HepG2 (cell line): ENCODE measurements at regions not wholly inside any gene's neighbourhood (a gene's known extent, or its start where the extent isn't known, plus 50 kb on each side); places are given as distances from the start of the nearest gene placed in this dataset.

Experiments used
- FOXM1 ChIP-seq: sonication (generic); formaldehyde crosslinking; IDR thresholded peaks from 2 replicates; pipeline ENCODE4 v1.5.0; 2020; ENCODE audit warnings: missing genetic modification reagents
- GLI4 ChIP-seq: sonication (generic); formaldehyde crosslinking; IDR thresholded peaks from 2 replicates; pipeline ENCODE4 v1.5.1; 2020; ENCODE audit warnings: missing genetic modification reagents, mild to moderate bottlenecking, moderate library complexity, borderline replicate concordance
- HINFP ChIP-seq: sonication (generic); formaldehyde crosslinking; IDR thresholded peaks from 2 replicates; pipeline ENCODE4 v1.4.0; 2020; ENCODE audit warnings: low read depth, mild to moderate bottlenecking, missing genetic modification reagents
- HNF1A ChIP-seq, 2 experiments: sonication (generic) in 1 of 2; formaldehyde crosslinking in 1 of 2; IDR thresholded peaks; 2 replicates each; pipeline versions ENCODE4 v1.4.0 to v1.6.1; 2016 to 2020; ENCODE audit warnings: borderline replicate concordance in 1 of 2, low read depth in 1 of 2, mild to moderate bottlenecking in 1 of 2, missing genetic modification reagents in 1 of 2
- KDM1A ChIP-seq: IDR thresholded peaks from 2 replicates; pipeline ENCODE4 v1.6.1; 2016; ENCODE audit warnings: missing compliant biosample characterization
- KLF6 ChIP-seq: IDR thresholded peaks from 2 replicates; pipeline ENCODE4 v1.8.0; 2016; ENCODE audit warnings: missing biosample characterization, missing genetic modification reagents
- KMT2A ChIP-seq: sonication (generic); formaldehyde crosslinking; IDR thresholded peaks from 2 replicates; pipeline ENCODE4 v1.4.0; 2020; ENCODE audit warnings: missing genetic modification reagents
- MBNL3 ChIP-seq: fragments of 250-450 bp; sonication (Bioruptor Pico); conservative IDR thresholded peaks from 2 replicates; pipeline ENCODE4 v1.8.0; 2022; ENCODE audit warnings: mild to moderate bottlenecking, inconsistent platforms
- REL ChIP-seq: sonication (generic); formaldehyde crosslinking; conservative IDR thresholded peaks from 2 replicates; pipeline ENCODE4 v1.8.0; 2022; ENCODE audit warnings: mild to moderate bottlenecking, missing genetic modification reagents, moderate library complexity
- SIN3A ChIP-seq: IDR thresholded peaks from 2 replicates; pipeline ENCODE4 v1.6.1; 2011; ENCODE audit warnings: low read depth, mild to moderate bottlenecking, control low read depth, low read length, borderline replicate concordance
- SMARCE1 ChIP-seq: fragments of 450-650 bp; IDR thresholded peaks from 2 replicates; pipeline ENCODE4 v1.6.1; 2017; ENCODE audit warnings: borderline replicate concordance
- STAG1 ChIP-seq: sonication (generic); formaldehyde crosslinking; IDR thresholded peaks from 2 replicates; pipeline ENCODE4 v1.4.0; 2020; ENCODE audit warnings: missing genetic modification reagents
- STAT5B ChIP-seq: sonication (generic); formaldehyde crosslinking; IDR thresholded peaks from 2 replicates; pipeline ENCODE4 v1.4.0; 2020; ENCODE audit warnings: missing genetic modification reagents
- TCF7 ChIP-seq: sonication (generic); IDR thresholded peaks from 2 replicates; pipeline ENCODE4 v1.6.1; 2016; ENCODE audit warnings: antibody characterized with exemption, low read depth
- TGIF2 ChIP-seq: IDR thresholded peaks from 2 replicates; pipeline ENCODE4 v1.6.1; 2016; ENCODE audit warnings: control low read depth, missing compliant biosample characterization
- ZBTB33 ChIP-seq: sonication (generic); formaldehyde crosslinking; IDR thresholded peaks from 2 replicates; pipeline ENCODE4 v1.4.0; 2020; ENCODE audit warnings: missing genetic modification reagents
- ZBTB37 ChIP-seq: sonication (generic); formaldehyde crosslinking; IDR thresholded peaks from 2 replicates; pipeline ENCODE4 v1.4.0; 2020; ENCODE audit warnings: mild to moderate bottlenecking, missing genetic modification reagents
- ZEB1 ChIP-seq: IDR thresholded peaks from 2 replicates; pipeline ENCODE4 v1.6.1; 2012; ENCODE audit warnings: mild to moderate bottlenecking, low read depth, inconsistent platforms; ENCODE audit not compliant: insufficient replicate concordance
- ZNF354B ChIP-seq: sonication (generic); formaldehyde crosslinking; IDR thresholded peaks from 2 replicates; pipeline ENCODE4 v1.8.0; 2022; ENCODE audit warnings: mild to moderate bottlenecking, missing genetic modification reagents
- ZNF556 ChIP-seq: sonication (generic); formaldehyde crosslinking; IDR thresholded peaks from 2 replicates; pipeline ENCODE4 v1.4.0; 2020; ENCODE audit warnings: mild to moderate bottlenecking, missing genetic modification reagents, borderline replicate concordance
- ZNF629 ChIP-seq: sonication (generic); formaldehyde crosslinking; conservative IDR thresholded peaks from 2 replicates; pipeline ENCODE4 v1.5.0; 2020; ENCODE audit warnings: missing genetic modification reagents

GRCh38 chr2:190809139-190809764 lies 71.4 kb upstream of the GLS start (continued):
- TF ChIP-seq STAT5B (peak; percentile 59; the same call in 1 of the 2 replicates), KLF6 (peak; percentile 94), ZNF556 (CRISPR knock-in tag) (peak; percentile 91; the same call in 1 of the 2 replicates), ZNF629 (CRISPR knock-in tag) (peak; percentile 68), SIN3A (0 out of 2 replicates have a peak, but pooled peaks have one; percentile 58), TCF7 (peak; percentile 86), KMT2A (peak; percentile 73), FOXM1 (CRISPR knock-in tag) (0 out of 2 replicates have a peak, but pooled peaks have one; percentile 39), GLI4 (no peak; the same call in 1 of the 2 replicates), ZBTB37 (peak; percentile 44), MBNL3 (CRISPR knock-in tag) (no peak), ZNF354B (CRISPR knock-in tag) (no peak), STAG1 (CRISPR knock-in tag) (peak; percentile 2; the same call in 1 of the 2 replicates), REL (no peak), ZBTB33 (0 out of 2 replicates have a peak, but pooled peaks have one; percentile 43), HINFP (CRISPR knock-in tag) (0 out of 2 replicates have a peak, but pooled peaks have one; percentile 76), HNF1A (IDR thresholded peaks at IDR 0.05; ENCODE audit: low read depth) (peak; percentile 12), HNF1A (CRISPR knock-in tag; IDR thresholded peaks at IDR 0.05; ENCODE audit: borderline replicate concordance) (peak; percentile 91; the same call in 1 of the 2 replicates), SMARCE1 (no peak), ZEB1 (no peak), KDM1A (0 out of 2 replicates have a peak, but pooled peaks have one; percentile 12), TGIF2 (peak; percentile 92; the same call in 1 of the 2 replicates)
